Fibroblast of villous mesenchyme (primary cell): ENCODE measurements at regions not wholly inside any gene's neighbourhood (a gene's known extent, or its start where the extent isn't known, plus 50 kb on each side); places are given as distances from the start of the nearest gene placed in this dataset.

Source experiments
- DNase-seq: peaks from one replicate; pipeline ENCODE4 v3.0.0-alpha.2; 2010; ENCODE audit warnings: low read depth
- H3K4me3 ChIP-seq: 2 replicates; pipeline ENCODE4 v1.5.1; 2011; ENCODE audit warnings: low read depth, mild to moderate bottlenecking, low read length
- TF ChIP-seq, protein P1 (sequence below): IDR thresholded peaks from 2 replicates; pipeline ENCODE4 v1.5.1; 2012; ENCODE audit warnings: low read depth, mild to moderate bottlenecking, low read length; ENCODE audit not compliant: insufficient read depth

GRCh38 chr5:56698463-56699381 lies 116.6 kb upstream of the MAP3K1 start:
- H3K4me3 ChIP-seq = no peak overlapping the region
- DNase-seq = no peak
- TF ChIP-seq, protein P1, sequence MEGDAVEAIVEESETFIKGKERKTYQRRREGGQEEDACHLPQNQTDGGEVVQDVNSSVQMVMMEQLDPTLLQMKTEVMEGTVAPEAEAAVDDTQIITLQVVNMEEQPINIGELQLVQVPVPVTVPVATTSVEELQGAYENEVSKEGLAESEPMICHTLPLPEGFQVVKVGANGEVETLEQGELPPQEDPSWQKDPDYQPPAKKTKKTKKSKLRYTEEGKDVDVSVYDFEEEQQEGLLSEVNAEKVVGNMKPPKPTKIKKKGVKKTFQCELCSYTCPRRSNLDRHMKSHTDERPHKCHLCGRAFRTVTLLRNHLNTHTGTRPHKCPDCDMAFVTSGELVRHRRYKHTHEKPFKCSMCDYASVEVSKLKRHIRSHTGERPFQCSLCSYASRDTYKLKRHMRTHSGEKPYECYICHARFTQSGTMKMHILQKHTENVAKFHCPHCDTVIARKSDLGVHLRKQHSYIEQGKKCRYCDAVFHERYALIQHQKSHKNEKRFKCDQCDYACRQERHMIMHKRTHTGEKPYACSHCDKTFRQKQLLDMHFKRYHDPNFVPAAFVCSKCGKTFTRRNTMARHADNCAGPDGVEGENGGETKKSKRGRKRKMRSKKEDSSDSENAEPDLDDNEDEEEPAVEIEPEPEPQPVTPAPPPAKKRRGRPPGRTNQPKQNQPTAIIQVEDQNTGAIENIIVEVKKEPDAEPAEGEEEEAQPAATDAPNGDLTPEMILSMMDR = no peak

DNA sequence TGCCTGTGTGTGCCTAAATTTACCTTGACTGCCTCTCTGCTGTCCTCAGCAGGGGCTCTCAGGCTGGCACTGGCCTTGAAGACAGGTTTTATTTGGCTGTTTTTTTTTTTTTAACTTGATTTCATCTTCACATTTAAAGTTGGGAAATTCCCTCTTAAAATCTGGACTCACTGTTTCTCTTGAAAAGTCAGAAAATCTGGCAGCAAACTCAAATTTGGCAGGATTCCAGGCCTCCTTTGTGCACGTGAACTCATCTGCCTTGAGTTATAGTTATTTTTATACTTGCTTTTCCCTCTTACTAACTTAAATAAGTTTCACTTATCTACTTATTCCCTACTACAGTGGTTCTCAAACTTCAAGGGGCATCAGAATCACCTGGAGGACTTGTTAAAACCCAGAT lies 118.4 kb upstream of the MAP3K1 start:
- TF ChIP-seq, protein P1 = no peak
- peak; percentile 57 for DNase-seq
- no peak overlapping the region for H3K4me3 ChIP-seq

GRCh38 chr5:56693220-56693579 lies 122.1 kb upstream of the MAP3K1 start:
- H3K4me3 ChIP-seq = no peak overlapping the region
- TF ChIP-seq, protein P1 = no peak
- no peak for DNase-seq

- no peak for DNase-seq
- H3K4me3 ChIP-seq = no peak overlapping the region
- TF ChIP-seq, protein P1 = no peak
Observed at GRCh38 chr5:56692359-56693219, 122.8 kb upstream of the MAP3K1 start.

DNA sequence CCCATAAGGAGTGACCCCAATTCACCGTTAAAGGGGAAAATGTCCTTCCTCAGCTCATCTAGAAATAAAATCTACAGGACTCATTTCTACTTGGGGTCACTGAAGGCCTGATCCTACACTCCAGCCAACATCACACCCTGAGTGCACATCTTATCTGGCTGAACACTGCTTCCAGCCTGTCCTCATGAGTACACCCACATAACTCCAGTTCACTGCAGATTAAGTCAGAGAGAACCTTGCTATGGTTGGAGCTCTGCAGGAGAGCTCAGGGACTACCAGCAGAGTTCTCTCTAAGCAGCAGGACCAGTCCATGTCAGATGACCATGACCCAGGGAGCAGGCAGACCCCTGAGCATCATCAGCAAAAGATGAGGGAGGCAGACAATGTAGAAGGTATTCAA lies 126.9 kb upstream of the MAP3K1 start:
- H3K4me3 ChIP-seq = no peak overlapping the region
- no peak for DNase-seq
- TF ChIP-seq, protein P1 = no peak

- no peak for DNase-seq
- TF ChIP-seq, protein P1 = no peak
- no peak overlapping the region for H3K4me3 ChIP-seq
Observed at GRCh38 chr5:56686337-56687195, 128.8 kb upstream of the MAP3K1 start.
